ENCODE measurements at regions not wholly inside any gene's neighbourhood (a gene's known extent, or its start where the extent isn't known, plus 50 kb on each side); places are given as distances from the start of the nearest gene placed in this dataset.

DNA sequence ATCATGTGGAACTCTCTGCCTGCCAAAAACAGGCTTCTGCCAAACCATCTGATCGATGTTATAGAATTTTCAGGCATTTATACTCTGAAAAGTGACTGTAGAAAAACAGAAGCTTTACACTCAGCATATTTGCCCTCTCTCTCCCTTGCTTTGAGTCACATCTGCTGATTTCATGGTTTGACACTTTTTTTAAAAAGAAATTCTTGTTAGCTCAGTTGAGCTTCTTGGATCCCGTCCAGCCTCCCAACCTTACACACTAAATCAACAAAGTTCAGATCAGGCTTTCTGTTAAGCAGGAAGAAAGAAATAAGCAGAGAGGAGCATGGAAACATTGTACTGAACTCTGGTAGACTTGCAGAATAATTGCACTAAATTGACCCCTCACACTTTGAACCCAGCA lies 193.6 kb upstream of the SEL1L start:
- in situ Hi-C loops (cut with MboI; ENCODE audit: low pct_unique_long_range_greater_than_20kb, low sequenced_read_pairs, unreplicated experiment): no loop called here
- no peak for DNase-seq (ENCODE audit: low spot score)
- TF ChIP-seq, protein P1, sequence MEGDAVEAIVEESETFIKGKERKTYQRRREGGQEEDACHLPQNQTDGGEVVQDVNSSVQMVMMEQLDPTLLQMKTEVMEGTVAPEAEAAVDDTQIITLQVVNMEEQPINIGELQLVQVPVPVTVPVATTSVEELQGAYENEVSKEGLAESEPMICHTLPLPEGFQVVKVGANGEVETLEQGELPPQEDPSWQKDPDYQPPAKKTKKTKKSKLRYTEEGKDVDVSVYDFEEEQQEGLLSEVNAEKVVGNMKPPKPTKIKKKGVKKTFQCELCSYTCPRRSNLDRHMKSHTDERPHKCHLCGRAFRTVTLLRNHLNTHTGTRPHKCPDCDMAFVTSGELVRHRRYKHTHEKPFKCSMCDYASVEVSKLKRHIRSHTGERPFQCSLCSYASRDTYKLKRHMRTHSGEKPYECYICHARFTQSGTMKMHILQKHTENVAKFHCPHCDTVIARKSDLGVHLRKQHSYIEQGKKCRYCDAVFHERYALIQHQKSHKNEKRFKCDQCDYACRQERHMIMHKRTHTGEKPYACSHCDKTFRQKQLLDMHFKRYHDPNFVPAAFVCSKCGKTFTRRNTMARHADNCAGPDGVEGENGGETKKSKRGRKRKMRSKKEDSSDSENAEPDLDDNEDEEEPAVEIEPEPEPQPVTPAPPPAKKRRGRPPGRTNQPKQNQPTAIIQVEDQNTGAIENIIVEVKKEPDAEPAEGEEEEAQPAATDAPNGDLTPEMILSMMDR (IDR thresholded peaks at IDR 0.05; ENCODE audit: extremely low read depth, insufficient read depth, missing control alignments): no peak

DNA sequence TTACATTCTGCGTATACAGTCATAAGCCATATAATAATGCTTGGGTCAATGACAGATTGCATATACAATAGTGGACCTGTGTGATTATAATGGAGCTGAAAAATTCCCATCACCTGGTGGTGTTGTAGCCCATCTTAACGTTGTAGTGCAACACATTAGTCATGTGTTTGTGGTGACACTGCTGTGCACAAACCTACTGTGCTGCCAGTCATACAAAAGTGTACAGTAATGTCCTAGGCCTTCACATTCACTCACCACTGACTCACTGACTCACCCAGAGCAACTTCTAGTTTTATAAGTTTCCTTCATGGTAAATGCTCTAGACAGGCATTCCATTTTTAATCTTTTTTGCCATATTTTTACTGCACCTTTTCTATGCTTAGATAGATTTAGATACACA lies 194.8 kb upstream of the SEL1L start:
- in situ Hi-C loops (cut with MboI; ENCODE audit: low pct_unique_long_range_greater_than_20kb, low sequenced_read_pairs, unreplicated experiment): no loop called here
- TF ChIP-seq, protein P1 (IDR thresholded peaks at IDR 0.05; ENCODE audit: extremely low read depth, insufficient read depth, missing control alignments): no peak
- no peak for DNase-seq (ENCODE audit: low spot score)

DNA sequence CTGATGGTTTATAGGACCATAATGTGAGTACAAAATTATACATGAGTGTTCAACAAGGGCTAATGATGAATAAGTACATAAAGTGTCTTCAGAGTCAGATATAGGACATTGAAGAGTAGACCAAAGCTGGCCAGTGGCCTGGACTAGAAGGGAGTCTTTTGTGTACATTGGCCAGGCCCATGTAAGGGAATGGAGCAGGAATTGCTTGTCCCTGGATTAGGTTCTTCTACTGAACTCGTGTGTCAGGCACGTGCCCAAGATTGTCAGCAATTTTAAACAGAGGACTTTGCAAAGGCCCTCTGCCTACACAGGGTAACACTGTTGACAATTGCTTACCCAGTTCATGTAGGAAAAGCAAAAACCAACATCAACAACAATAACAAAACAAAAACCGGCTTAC lies 196.0 kb upstream of the SEL1L start:
- in situ Hi-C loops (cut with MboI; ENCODE audit: low pct_unique_long_range_greater_than_20kb, low sequenced_read_pairs, unreplicated experiment): no loop called here
- DNase-seq (ENCODE audit: low spot score): no peak
- TF ChIP-seq, protein P1 (IDR thresholded peaks at IDR 0.05; ENCODE audit: extremely low read depth, insufficient read depth, missing control alignments): no peak

DNA sequence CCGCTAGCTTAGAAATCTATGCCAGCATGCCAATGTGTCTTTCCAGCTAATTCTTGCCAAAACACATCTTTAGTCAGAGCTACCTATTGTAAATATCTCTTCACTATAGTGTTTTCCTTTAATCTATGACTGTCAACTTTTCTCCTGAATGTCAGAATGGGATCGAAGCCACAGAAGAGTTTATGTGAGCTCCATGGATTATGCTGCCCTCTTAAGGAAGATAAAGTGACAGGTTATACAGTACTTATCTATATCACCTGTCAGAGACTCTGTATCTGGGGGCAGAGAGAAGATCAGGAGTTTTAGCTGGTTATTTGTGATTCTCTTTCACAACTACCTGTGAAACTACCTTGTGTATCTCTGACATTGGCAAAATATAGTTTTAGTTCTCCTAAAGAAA lies 204.3 kb upstream of the SEL1L start:
- in situ Hi-C loops (cut with MboI; ENCODE audit: low pct_unique_long_range_greater_than_20kb, low sequenced_read_pairs, unreplicated experiment): no loop called here
- TF ChIP-seq, protein P1 (IDR thresholded peaks at IDR 0.05; ENCODE audit: extremely low read depth, insufficient read depth, missing control alignments): no peak
- no peak for DNase-seq (ENCODE audit: low spot score)

DNA sequence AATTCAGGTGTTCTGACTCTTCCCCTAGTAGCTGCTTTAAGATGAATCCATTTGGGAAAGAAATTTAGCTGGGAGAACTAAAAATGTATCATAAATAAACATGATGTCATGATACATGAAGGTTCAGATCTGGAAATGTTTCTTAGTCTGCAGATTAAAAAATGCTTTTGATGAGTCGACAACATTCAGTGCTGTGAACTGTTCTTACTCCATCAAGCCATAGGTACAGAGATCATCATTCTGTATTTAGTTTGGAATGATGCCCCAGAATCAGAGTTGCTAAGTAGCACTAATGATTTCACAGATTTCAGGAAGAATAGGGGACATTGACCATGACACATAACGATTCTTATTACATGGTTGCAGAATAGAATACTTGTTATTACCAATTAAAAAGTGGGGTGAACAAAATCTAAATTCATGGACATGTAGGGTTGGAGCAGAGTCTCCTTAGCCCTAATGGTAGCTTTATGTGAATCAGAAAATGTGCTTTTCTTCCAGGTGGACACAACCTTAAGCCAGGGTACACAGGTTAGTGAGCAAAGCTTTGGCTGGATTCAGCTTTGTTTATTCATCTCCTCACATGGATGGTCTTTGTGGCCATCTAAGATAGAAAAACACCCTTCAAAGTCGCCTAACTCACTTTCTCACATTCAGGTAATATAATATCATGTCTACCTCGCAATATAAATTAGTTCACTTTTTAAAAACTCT lies 205.4 kb upstream of the SEL1L start:
- TF ChIP-seq, protein P1 (IDR thresholded peaks at IDR 0.05; ENCODE audit: extremely low read depth, insufficient read depth, missing control alignments): no peak
- in situ Hi-C loops (cut with MboI; ENCODE audit: low pct_unique_long_range_greater_than_20kb, low sequenced_read_pairs, unreplicated experiment): no loop called here
- no peak for DNase-seq (ENCODE audit: low spot score)

DNA sequence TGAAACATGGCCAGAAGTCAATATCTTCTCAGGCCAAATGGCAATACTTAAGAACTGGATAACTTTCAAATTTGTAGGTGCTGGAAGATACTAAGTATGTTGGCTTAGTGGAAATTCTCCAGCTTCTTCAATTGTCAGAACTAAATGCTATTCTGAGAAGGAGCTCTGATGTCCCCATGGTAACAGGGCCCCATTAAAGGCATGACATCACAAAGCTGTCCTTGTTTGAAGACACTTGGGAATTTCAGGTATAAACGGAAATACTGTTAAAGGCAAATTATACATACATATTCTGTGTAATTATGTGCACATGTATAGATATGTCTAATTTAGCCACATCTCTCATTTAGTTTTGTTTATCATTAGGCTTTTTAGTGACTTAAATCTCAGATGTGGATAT lies 210.0 kb upstream of the SEL1L start:
- no peak for DNase-seq (ENCODE audit: low spot score)
- in situ Hi-C loops (cut with MboI; ENCODE audit: low pct_unique_long_range_greater_than_20kb, low sequenced_read_pairs, unreplicated experiment): no loop called here

More for the DNA sequence above, 210.0 kb upstream of the SEL1L start:
- TF ChIP-seq, protein P1 (IDR thresholded peaks at IDR 0.05; ENCODE audit: extremely low read depth, insufficient read depth, missing control alignments): no peak
